SH-SY5Y (cell line): ENCODE measurements at regions not wholly inside any gene's neighbourhood (a gene's known extent, or its start where the extent isn't known, plus 50 kb on each side); places are given as distances from the start of the nearest gene placed in this dataset.

Source experiments
- GATA2 ChIP-seq: IDR thresholded peaks from 2 replicates; pipeline ENCODE4 v1.6.1; 2011; ENCODE audit warnings: mild to moderate bottlenecking, low read depth, low read length
- GATA3 ChIP-seq: IDR thresholded peaks from 2 replicates; pipeline ENCODE4 v1.6.1; 2011; ENCODE audit warnings: low read depth, mild to moderate bottlenecking, low read length, moderate library complexity

DNA sequence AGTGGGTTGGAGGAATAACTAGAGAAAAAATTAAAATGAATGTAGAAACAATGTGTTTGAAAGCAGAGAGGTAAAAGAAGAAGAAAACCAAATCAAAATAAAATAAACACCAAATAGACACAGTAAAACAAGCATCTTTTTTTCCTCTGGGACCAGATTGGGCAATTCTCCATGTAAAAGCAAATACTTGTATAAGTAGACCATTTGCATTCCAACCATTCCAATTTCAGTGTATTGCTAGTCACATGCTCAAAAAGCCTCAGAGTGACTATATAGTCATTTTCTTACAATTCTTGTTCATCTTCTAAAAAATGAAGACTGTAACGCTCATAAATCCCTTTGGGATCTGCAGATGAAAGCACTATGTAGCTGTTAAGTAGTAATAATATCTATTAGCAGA lies 969.5 kb downstream of the PCDH18 start:
- no peak for TF ChIP-seq GATA3
- TF ChIP-seq GATA2 = no peak
